VCaP (cell line): ENCODE measurements at regions not wholly inside any gene's neighbourhood (a gene's known extent, or its start where the extent isn't known, plus 50 kb on each side); places are given as distances from the start of the nearest gene placed in this dataset.

Experiments
- H3K27ac ChIP-seq: fragments of 450-650 bp; 2 replicates; pipeline ENCODE4 v1.5.1; 2017
- CTCF ChIP-seq: fragments of 450-650 bp; conservative IDR thresholded peaks from 2 replicates; pipeline ENCODE4 v1.5.1; 2017; ENCODE audit warnings: mild to moderate bottlenecking, moderate library complexity

GRCh38 chr7:118467381-118467780 is 242.9 kb downstream of the ANKRD7 start:
- TF ChIP-seq CTCF, result no peak
- H3K27ac ChIP-seq, result no peak overlapping the region

GRCh38 chr7:118472581-118472980 is 248.1 kb downstream of the ANKRD7 start:
- TF ChIP-seq CTCF, result no peak
- no peak overlapping the region for H3K27ac ChIP-seq

GRCh38 chr7:118473271-118473670 is 248.8 kb downstream of the ANKRD7 start:
- no peak for TF ChIP-seq CTCF
- H3K27ac ChIP-seq, result no peak overlapping the region

- TF ChIP-seq CTCF, result no peak
- H3K27ac ChIP-seq, result no peak overlapping the region
Observed at GRCh38 chr7:118476036-118476435, 251.5 kb downstream of the ANKRD7 start.

GRCh38 chr7:118477036-118477435 is 252.5 kb downstream of the ANKRD7 start:
- no peak overlapping the region for H3K27ac ChIP-seq
- TF ChIP-seq CTCF, result no peak

- no peak for TF ChIP-seq CTCF
Observed at GRCh38 chr7:118478236-118478635, 253.7 kb downstream of the ANKRD7 start.

GRCh38 chr7:118478931-118479330 is 254.4 kb downstream of the ANKRD7 start:
- no peak overlapping the region for H3K27ac ChIP-seq
- no peak for TF ChIP-seq CTCF

More at GRCh38 chr7:118478236-118478635, 253.7 kb downstream of the ANKRD7 start:
- no peak overlapping the region for H3K27ac ChIP-seq

- no peak overlapping the region for H3K27ac ChIP-seq
- no peak for TF ChIP-seq CTCF
Observed at GRCh38 chr7:118492466-118492865, 268.0 kb downstream of the ANKRD7 start.
